Loucy (cell line): ENCODE measurements at regions not wholly inside any gene's neighbourhood (a gene's known extent, or its start where the extent isn't known, plus 50 kb on each side); places are given as distances from the start of the nearest gene placed in this dataset.
"Not testable (repeated sequence)": the region's sequence is repeated elsewhere in the genome, so short reads cannot be mapped to it uniquely, and the experiment has no call there.

ENCODE experiments used
- CTCF ChIP-seq: fragments of 200-600 bp; sonication (generic); conservative IDR thresholded peaks from 2 replicates; pipeline ENCODE4 v1.5.1; 2014; ENCODE audit warnings: mild to moderate bottlenecking, antibody characterized with exemption, low read length
- EZH2phosphoT487 ChIP-seq: fragments of 200-600 bp; IDR thresholded peaks from 2 replicates; pipeline ENCODE4 v1.6.1; 2018; ENCODE audit warnings: antibody characterized with exemption, mild to moderate bottlenecking, moderate library complexity, borderline replicate concordance

- TF ChIP-seq CTCF, EZH2phosphoT487: not testable (repeated sequence)
These were observed 68.9 kb downstream of the CCDC74A start for GRCh38 chr2:131596561-131596960.
